Liver (tissue), 3 donors: ENCODE measurements at regions not wholly inside any gene's neighbourhood (a gene's known extent, or its start where the extent isn't known, plus 50 kb on each side); places are given as distances from the start of the nearest gene placed in this dataset.

ENCODE experiments used
- FOXA1 ChIP-seq: IDR thresholded peaks from 2 replicates; pipeline ENCODE4 v1.6.1; 2016; ENCODE audit warnings: antibody characterized with exemption
- FOXA2 ChIP-seq: IDR thresholded peaks from 2 replicates; pipeline ENCODE4 v1.6.1; 2016; ENCODE audit warnings: antibody characterized with exemption
- GABPA ChIP-seq, 2 donors: IDR thresholded peaks in 1 of 2; conservative IDR thresholded peaks in 1 of 2; 2 replicates each; pipeline ENCODE4 v1.6.1; 2016; ENCODE audit warnings: antibody characterized with exemption in 2 of 2, mild to moderate bottlenecking in 1 of 2, moderate library complexity in 1 of 2
- HNF4A ChIP-seq, 2 donors: conservative IDR thresholded peaks; 2 replicates each; pipeline ENCODE4 v1.6.1; 2016; ENCODE audit warnings: antibody characterized with exemption in 2 of 2, mild to moderate bottlenecking in 2 of 2
- MAX ChIP-seq: IDR thresholded peaks from 2 replicates; pipeline ENCODE4 v1.6.1; 2016; ENCODE audit warnings: antibody characterized with exemption
- RAD21 ChIP-seq, 2 donors: IDR thresholded peaks; 2 replicates each; pipeline ENCODE4 v1.6.1; 2016; ENCODE audit warnings: antibody characterized with exemption in 2 of 2, mild to moderate bottlenecking in 2 of 2
- REST ChIP-seq: IDR thresholded peaks from 2 replicates; pipeline ENCODE4 v1.6.1; 2016; ENCODE audit warnings: antibody characterized with exemption, mild to moderate bottlenecking
- RXRA ChIP-seq, 2 donors: IDR thresholded peaks; 2 replicates each; pipeline ENCODE4 v1.6.1; 2017 to 2018; ENCODE audit warnings: antibody characterized with exemption in 2 of 2, mild to moderate bottlenecking in 1 of 2
- SP1 ChIP-seq: IDR thresholded peaks from 2 replicates; pipeline ENCODE4 v1.6.1; 2018; ENCODE audit warnings: antibody characterized with exemption, mild to moderate bottlenecking
- TAF1 ChIP-seq: conservative IDR thresholded peaks from 2 replicates; pipeline ENCODE4 v1.6.1; 2016; ENCODE audit warnings: antibody characterized with exemption, mild to moderate bottlenecking
- YY1 ChIP-seq: IDR thresholded peaks from 2 replicates; pipeline ENCODE4 v1.6.1; 2016; ENCODE audit warnings: antibody characterized with exemption, mild to moderate bottlenecking
- TF ChIP-seq, protein P1 (sequence below): fragments of 150-350 bp; IDR thresholded peaks from 2 replicates; pipeline ENCODE4 v1.5.1; 2017; ENCODE audit warnings: improper control_type of control experiment, low read depth, low read length; ENCODE audit not compliant: missing input control
- TF ChIP-seq, protein P2 (sequence below): IDR thresholded peaks from 2 replicates; pipeline ENCODE4 v1.6.1; 2016; ENCODE audit warnings: antibody characterized with exemption
- TF ChIP-seq, protein P3 (sequence below): IDR thresholded peaks from 2 replicates; pipeline ENCODE4 v1.6.1; 2016; ENCODE audit warnings: antibody characterized with exemption
- donor health status: healthy.
- donor health status: healthy.

- TF ChIP-seq, protein P1, sequence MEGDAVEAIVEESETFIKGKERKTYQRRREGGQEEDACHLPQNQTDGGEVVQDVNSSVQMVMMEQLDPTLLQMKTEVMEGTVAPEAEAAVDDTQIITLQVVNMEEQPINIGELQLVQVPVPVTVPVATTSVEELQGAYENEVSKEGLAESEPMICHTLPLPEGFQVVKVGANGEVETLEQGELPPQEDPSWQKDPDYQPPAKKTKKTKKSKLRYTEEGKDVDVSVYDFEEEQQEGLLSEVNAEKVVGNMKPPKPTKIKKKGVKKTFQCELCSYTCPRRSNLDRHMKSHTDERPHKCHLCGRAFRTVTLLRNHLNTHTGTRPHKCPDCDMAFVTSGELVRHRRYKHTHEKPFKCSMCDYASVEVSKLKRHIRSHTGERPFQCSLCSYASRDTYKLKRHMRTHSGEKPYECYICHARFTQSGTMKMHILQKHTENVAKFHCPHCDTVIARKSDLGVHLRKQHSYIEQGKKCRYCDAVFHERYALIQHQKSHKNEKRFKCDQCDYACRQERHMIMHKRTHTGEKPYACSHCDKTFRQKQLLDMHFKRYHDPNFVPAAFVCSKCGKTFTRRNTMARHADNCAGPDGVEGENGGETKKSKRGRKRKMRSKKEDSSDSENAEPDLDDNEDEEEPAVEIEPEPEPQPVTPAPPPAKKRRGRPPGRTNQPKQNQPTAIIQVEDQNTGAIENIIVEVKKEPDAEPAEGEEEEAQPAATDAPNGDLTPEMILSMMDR, result no peak
- TF ChIP-seq RXRA (IDR thresholded peaks at IDR 0.05) (no peak), REST (no peak), TAF1 (no peak), HNF4A (conservative IDR thresholded peaks at IDR 0.05) (no peak), GABPA (IDR thresholded peaks at IDR 0.05 in 1 of 2, conservative IDR thresholded peaks at IDR 0.05 in 1 of 2) (no peak), YY1 (no peak), SP1 (no peak), MAX (no peak), RAD21 (IDR thresholded peaks at IDR 0.05) (no peak), FOXA2 (no peak), FOXA1 (no peak)
- TF ChIP-seq, protein P2, sequence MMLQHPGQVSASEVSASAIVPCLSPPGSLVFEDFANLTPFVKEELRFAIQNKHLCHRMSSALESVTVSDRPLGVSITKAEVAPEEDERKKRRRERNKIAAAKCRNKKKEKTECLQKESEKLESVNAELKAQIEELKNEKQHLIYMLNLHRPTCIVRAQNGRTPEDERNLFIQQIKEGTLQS, result no peak
- TF ChIP-seq, protein P3, sequence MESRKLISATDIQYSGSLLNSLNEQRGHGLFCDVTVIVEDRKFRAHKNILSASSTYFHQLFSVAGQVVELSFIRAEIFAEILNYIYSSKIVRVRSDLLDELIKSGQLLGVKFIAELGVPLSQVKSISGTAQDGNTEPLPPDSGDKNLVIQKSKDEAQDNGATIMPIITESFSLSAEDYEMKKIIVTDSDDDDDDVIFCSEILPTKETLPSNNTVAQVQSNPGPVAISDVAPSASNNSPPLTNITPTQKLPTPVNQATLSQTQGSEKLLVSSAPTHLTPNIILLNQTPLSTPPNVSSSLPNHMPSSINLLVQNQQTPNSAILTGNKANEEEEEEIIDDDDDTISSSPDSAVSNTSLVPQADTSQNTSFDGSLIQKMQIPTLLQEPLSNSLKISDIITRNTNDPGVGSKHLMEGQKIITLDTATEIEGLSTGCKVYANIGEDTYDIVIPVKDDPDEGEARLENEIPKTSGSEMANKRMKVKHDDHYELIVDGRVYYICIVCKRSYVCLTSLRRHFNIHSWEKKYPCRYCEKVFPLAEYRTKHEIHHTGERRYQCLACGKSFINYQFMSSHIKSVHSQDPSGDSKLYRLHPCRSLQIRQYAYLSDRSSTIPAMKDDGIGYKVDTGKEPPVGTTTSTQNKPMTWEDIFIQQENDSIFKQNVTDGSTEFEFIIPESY, result no peak
These were observed 151.6 kb downstream of the GLI2 start for GRCh38 chr2:120887320-120887697.
